Fibroblast of pulmonary artery (primary cell): ENCODE measurements at regions not wholly inside any gene's neighbourhood (a gene's known extent, or its start where the extent isn't known, plus 50 kb on each side); places are given as distances from the start of the nearest gene placed in this dataset.
"Not testable (repeated sequence)": the region's sequence is repeated elsewhere in the genome, so short reads cannot be mapped to it uniquely, and the experiment has no call there.

Experiments
- DNase-seq: peaks from one replicate; pipeline ENCODE4 v3.0.0-alpha.2; 2010; ENCODE audit warnings: low read depth
- H3K4me3 ChIP-seq: replicated peaks from 2 replicates; pipeline ENCODE4 v1.5.1; 2011; ENCODE audit warnings: low read depth, mild to moderate bottlenecking, control low read depth, low read length, moderate library complexity
- CTCF ChIP-seq: IDR thresholded peaks from 2 replicates; pipeline ENCODE4 v1.5.1; 2011; ENCODE audit warnings: mild to moderate bottlenecking, control low read depth, low read length, inconsistent platforms; ENCODE audit errors: missing control alignments

GRCh38 chr15:99791881-99792807 lies 58.9 kb upstream of the LYSMD4 start:
- H3K4me3 ChIP-seq, DNase-seq: not testable (repeated sequence)

- DNase-seq, H3K4me3 ChIP-seq: not testable (repeated sequence)
Measured at GRCh38 chr15:99790751-99791150, 57.5 kb upstream of the LYSMD4 start.

GRCh38 chr15:99788156-99788555 lies 54.9 kb upstream of the LYSMD4 start:
- DNase-seq, result no peak
- H3K4me3 ChIP-seq, result no peak overlapping the region
- no peak for TF ChIP-seq CTCF

GRCh38 chr15:99784800-99785199 lies 51.6 kb upstream of the LYSMD4 start:
- DNase-seq, H3K4me3 ChIP-seq: not testable (repeated sequence)

GRCh38 chr15:99783918-99784619 lies 50.8 kb upstream of the LYSMD4 start:
- not testable (repeated sequence) for DNase-seq

More at GRCh38 chr15:99783918-99784619, 50.8 kb upstream of the LYSMD4 start:
- not testable (repeated sequence) for H3K4me3 ChIP-seq
